ENCODE measurements at regions not wholly inside any gene's neighbourhood (a gene's known extent, or its start where the extent isn't known, plus 50 kb on each side); places are given as distances from the start of the nearest gene placed in this dataset.

DNA sequence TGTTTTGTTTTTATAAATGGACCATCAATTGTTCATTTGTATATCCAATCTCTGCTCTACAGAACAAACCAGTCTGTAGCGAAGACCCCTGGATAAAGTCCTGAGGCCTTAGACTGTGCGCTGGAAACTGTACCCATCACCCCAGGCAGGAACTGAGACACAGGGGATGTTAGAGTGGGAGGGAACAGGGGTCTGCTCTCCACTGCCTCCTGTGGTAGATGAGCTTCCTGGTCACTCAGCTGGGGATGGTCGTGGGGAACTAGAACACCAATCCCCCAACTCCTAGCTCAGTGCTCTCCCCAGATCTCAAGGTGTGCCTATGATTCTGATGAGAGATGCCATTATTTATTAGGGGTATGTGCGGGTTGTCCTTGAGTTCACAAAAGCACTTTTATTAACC lies 340.2 kb upstream of the IGF1R start:
- TF ChIP-seq EZH2 (IDR thresholded peaks at IDR 0.05; ENCODE audit: insufficient read depth, poor library complexity, severe bottlenecking): no peak
- no peak for TF ChIP-seq EZH2phosphoT487 (IDR thresholded peaks at IDR 0.05; ENCODE audit: insufficient read depth, low read depth)
